Mesenchymal stem cell (in vitro differentiated cells and primary cell): ENCODE measurements at regions not wholly inside any gene's neighbourhood (a gene's known extent, or its start where the extent isn't known, plus 50 kb on each side); places are given as distances from the start of the nearest gene placed in this dataset.
"Not testable (repeated sequence)": the region's sequence is repeated elsewhere in the genome, so short reads cannot be mapped to it uniquely, and the experiment has no call there.

Experiments used
- DNase-seq: peaks from one replicate; pipeline ENCODE4 v3.0.0-alpha.2; 2013
- H2AFZ ChIP-seq: one replicate; pipeline ENCODE4 v1.6.1; 2013; ENCODE audit warnings: low read depth, mild to moderate bottlenecking, control low read depth, inconsistent platforms, low read length, moderate library complexity
- H2AK5ac ChIP-seq: 2 replicates; pipeline ENCODE4 v1.6.1; 2013; ENCODE audit warnings: low read length, moderate library complexity, mild to moderate bottlenecking, inconsistent platforms; ENCODE audit not compliant: severe bottlenecking
- H2BK120ac ChIP-seq: one replicate; pipeline ENCODE4 v1.6.1; 2013; ENCODE audit warnings: low read depth, mild to moderate bottlenecking, inconsistent platforms, low read length, moderate library complexity
- H2BK12ac ChIP-seq, 2 experiments: one replicate each; pipeline ENCODE4 v1.6.1; 2013; ENCODE audit warnings: inconsistent platforms in 2 of 2, low read length in 2 of 2, mild to moderate bottlenecking in 2 of 2, moderate library complexity in 2 of 2, control low read depth in 1 of 2
- H2BK15ac ChIP-seq: one replicate; pipeline ENCODE4 v1.6.1; 2013; ENCODE audit warnings: mild to moderate bottlenecking, low read depth, inconsistent platforms; ENCODE audit not compliant: poor library complexity, severe bottlenecking
- H2BK5ac ChIP-seq: 2 replicates; pipeline ENCODE4 v1.6.1; 2013; ENCODE audit warnings: low read depth, mild to moderate bottlenecking, low read length, control low read depth, inconsistent platforms; ENCODE audit not compliant: poor library complexity, severe bottlenecking
- H3K14ac ChIP-seq, 2 experiments: one replicate each; pipeline ENCODE4 v1.6.1; 2013; ENCODE audit warnings: inconsistent platforms in 2 of 2, low read length in 2 of 2, control low read depth in 1 of 2, mild to moderate bottlenecking in 1 of 2, moderate library complexity in 1 of 2
- H3K18ac ChIP-seq, 2 experiments: one replicate each; pipeline ENCODE4 v1.6.1; 2013; ENCODE audit warnings: inconsistent platforms in 2 of 2, low read length in 2 of 2, control low read depth in 1 of 2, low read depth in 1 of 2, mild to moderate bottlenecking in 1 of 2
- H3K23ac ChIP-seq, 2 experiments: one replicate each; pipeline ENCODE4 v1.6.1; 2013; ENCODE audit warnings: inconsistent platforms in 2 of 2, low read length in 2 of 2, mild to moderate bottlenecking in 2 of 2, moderate library complexity in 2 of 2, control low read depth in 1 of 2
- H3K27ac ChIP-seq: 2 replicates; pipeline ENCODE4 v1.5.1; 2013; ENCODE audit warnings: mild to moderate bottlenecking, moderate library complexity, low read length, control low read depth, inconsistent platforms; ENCODE audit not compliant: poor library complexity, severe bottlenecking
- H3K27me3 ChIP-seq, 2 experiments: 2 replicates each; pipeline versions ENCODE4 v1.6.1 to v1.7.0; 2013; ENCODE audit warnings: low read length in 2 of 2, mild to moderate bottlenecking in 2 of 2, moderate library complexity in 2 of 2, control low read depth in 1 of 2, inconsistent platforms in 1 of 2; ENCODE audit not compliant: control insufficient read depth in 1 of 2, insufficient read depth in 1 of 2
- H3K36me3 ChIP-seq, 2 experiments: 2 replicates each; pipeline versions ENCODE4 v1.6.1 to v1.7.0; 2013; ENCODE audit warnings: low read length in 2 of 2, control low read depth in 1 of 2, inconsistent platforms in 1 of 2, low read depth in 1 of 2, mild to moderate bottlenecking in 1 of 2; ENCODE audit not compliant: insufficient read depth in 2 of 2, control insufficient read depth in 1 of 2
- H3K4ac ChIP-seq, 2 experiments: one replicate each; pipeline ENCODE4 v1.6.1; 2013; ENCODE audit warnings: inconsistent platforms in 2 of 2, low read length in 2 of 2, mild to moderate bottlenecking in 2 of 2, moderate library complexity in 2 of 2, control low read depth in 1 of 2, low read depth in 1 of 2
- H3K4me1 ChIP-seq: 2 replicates; pipeline ENCODE4 v1.6.1; 2013; ENCODE audit warnings: low read depth, low read length, control low read depth; ENCODE audit not compliant: control insufficient read depth, insufficient read depth
- H3K4me2 ChIP-seq: 2 replicates; pipeline ENCODE4 v1.6.1; 2013; ENCODE audit warnings: low read length, mild to moderate bottlenecking, inconsistent platforms; ENCODE audit not compliant: poor library complexity, severe bottlenecking
- H3K4me3 ChIP-seq, 2 experiments: 2 replicates each; pipeline versions ENCODE4 v1.5.1 to v1.7.0; 2013; ENCODE audit warnings: low read length in 2 of 2, mild to moderate bottlenecking in 2 of 2, control low read depth in 1 of 2, low read depth in 1 of 2; ENCODE audit not compliant: insufficient read depth in 1 of 2
- H3K79me1 ChIP-seq: replicated peaks from 2 replicates; pipeline ENCODE4 v1.6.1; 2013; ENCODE audit warnings: mild to moderate bottlenecking, control low read depth, low read length, inconsistent platforms; ENCODE audit not compliant: poor library complexity, severe bottlenecking
- H3K9ac ChIP-seq: 2 replicates; pipeline ENCODE4 v1.7.0; 2013; ENCODE audit warnings: mild to moderate bottlenecking, low read length, moderate library complexity
- H3K9me3 ChIP-seq: 2 replicates; pipeline ENCODE4 v1.7.0; 2013; ENCODE audit warnings: mild to moderate bottlenecking, low read length; ENCODE audit not compliant: control insufficient read depth
- H4K8ac ChIP-seq: one replicate; pipeline ENCODE4 v1.6.1; 2013; ENCODE audit warnings: inconsistent platforms, mild to moderate bottlenecking, low read length, moderate library complexity
- H4K91ac ChIP-seq: one replicate; pipeline ENCODE4 v1.6.1; 2013; ENCODE audit warnings: mild to moderate bottlenecking, low read length, inconsistent platforms
- WGBS: methylation state at CpG from one replicate; pipeline ENCODE4 v1.1.7; 2013; ENCODE audit warnings: mixed read lengths; 5-methylcytosine and 5-hydroxymethylcytosine counted together

DNA sequence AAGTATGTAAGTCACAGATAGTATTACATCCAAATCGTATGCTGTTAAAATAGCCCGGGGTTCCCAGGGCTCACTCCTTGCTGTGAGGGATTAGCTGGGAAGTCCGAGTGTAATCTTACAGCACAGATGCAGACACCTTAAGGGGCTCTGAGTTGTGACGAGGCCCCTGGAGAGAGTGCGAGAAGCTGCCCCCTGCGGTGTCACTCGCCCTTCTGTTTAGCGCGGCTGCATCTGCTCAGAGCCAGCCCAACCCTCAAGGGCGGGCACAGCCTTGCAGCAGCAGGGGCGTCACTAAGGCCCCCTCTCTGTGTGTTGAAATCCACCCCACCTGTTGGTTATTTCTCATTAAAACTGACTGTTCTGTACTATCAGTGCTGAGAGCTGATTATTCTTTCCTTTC is 135.8 kb downstream of the LAT start:
- H2BK120ac ChIP-seq, H3K4ac ChIP-seq, DNase-seq, H4K8ac ChIP-seq, H3K36me3 ChIP-seq, H2BK5ac ChIP-seq, H3K14ac ChIP-seq, H3K4me2 ChIP-seq, H3K27ac ChIP-seq, H2BK12ac ChIP-seq, H3K4me1 ChIP-seq, H3K27me3 ChIP-seq, H4K91ac ChIP-seq, H3K4me3 ChIP-seq, H3K9ac ChIP-seq, H2BK15ac ChIP-seq, H3K9me3 ChIP-seq, H2AK5ac ChIP-seq, H2AFZ ChIP-seq, H3K23ac ChIP-seq, H3K18ac ChIP-seq, H3K79me1 ChIP-seq: not testable (repeated sequence)
- 42% methylated on average over 10 of the region's 11 CpGs for WGBS

DNA sequence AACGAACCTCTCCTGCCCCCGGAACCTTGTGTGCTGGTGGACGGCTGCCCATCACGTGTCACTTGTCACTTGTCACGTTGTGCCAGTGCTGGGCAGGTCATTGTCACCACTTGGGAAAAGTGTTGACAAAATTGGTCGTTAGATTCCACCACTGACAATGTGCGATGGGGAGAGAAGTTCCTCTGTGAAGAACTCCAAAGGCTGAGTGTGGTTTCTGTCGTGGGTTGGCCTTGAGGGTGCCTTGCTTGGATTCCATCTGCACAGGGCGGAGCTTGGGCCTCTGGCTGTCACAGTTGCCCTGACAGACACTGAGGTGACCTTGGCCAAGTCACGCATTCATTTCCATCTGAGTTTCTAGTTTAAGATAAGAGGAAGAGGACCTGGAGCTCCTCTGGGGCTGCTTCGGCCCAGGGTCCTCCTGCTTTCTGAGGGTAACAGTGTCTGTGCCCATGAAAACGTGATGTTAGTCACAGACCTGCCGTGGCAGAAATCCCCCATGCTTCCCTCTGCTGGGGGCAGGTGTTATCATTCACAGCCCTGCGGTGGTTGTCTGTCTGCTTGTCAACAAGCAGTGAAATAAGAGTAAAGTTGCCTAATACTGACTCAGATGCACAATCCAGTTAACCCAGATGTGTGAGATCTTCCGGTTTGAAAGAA is 133.6 kb downstream of the LAT start:
- H3K23ac ChIP-seq, H3K27me3 ChIP-seq, H3K4me2 ChIP-seq, H3K36me3 ChIP-seq, DNase-seq, H3K79me1 ChIP-seq, H2AFZ ChIP-seq, H2AK5ac ChIP-seq, H3K4me1 ChIP-seq, H4K8ac ChIP-seq, H4K91ac ChIP-seq, H3K18ac ChIP-seq, H3K4ac ChIP-seq, H3K4me3 ChIP-seq, H3K9ac ChIP-seq, H3K9me3 ChIP-seq, H3K27ac ChIP-seq, H2BK5ac ChIP-seq, H2BK120ac ChIP-seq, H2BK15ac ChIP-seq, H2BK12ac ChIP-seq, H3K14ac ChIP-seq: not testable (repeated sequence)
- 81% methylated on average over 14 of the region's 15 CpGs for WGBS

GRCh38 chr16:29117631-29118030 is 132.8 kb downstream of the LAT start:
- Histone ChIP-seq H2BK120ac (no peak overlapping the region), H3K4me3 (no peak overlapping the region), H2AFZ (no peak overlapping the region), H3K18ac (no peak overlapping the region), H3K27ac (no peak overlapping the region), H3K9me3 (no peaks in the 10 kb centered on the region), H3K79me1 (no peaks in the 10 kb centered on the region), H3K23ac (no peak overlapping the region), H2BK12ac (no peak overlapping the region), H2BK15ac (no peak overlapping the region), H3K4me1 (peaks cover 7% of the 10 kb centered on the region), H2AK5ac (no peak overlapping the region), H4K8ac (no peak overlapping the region), H3K9ac (no peak overlapping the region), H3K27me3 (no peaks in the 10 kb centered on the region), H3K4ac (no peak overlapping the region), H3K4me2 (no peak overlapping the region), H3K36me3 (peaks cover 0 to 5% of the 10 kb centered on the region in 2 experiments), H4K91ac (no peak overlapping the region), H2BK5ac (no peak overlapping the region), H3K14ac (no peak overlapping the region)
- 100% methylated on average over 7 of the region's 7 CpGs for WGBS
- no peak for DNase-seq

GRCh38 chr16:29116980-29117379 is 132.1 kb downstream of the LAT start:
- Histone ChIP-seq H3K9ac (peak overlapping the region; percentile 83), H2BK15ac (no peak overlapping the region), H3K14ac (peak overlapping the region in 1 of 2 experiments; percentile 66), H3K79me1 (no peaks in the 10 kb centered on the region), H3K4me2 (no peak overlapping the region), H2BK5ac (no peak overlapping the region), H3K18ac (no peak overlapping the region), H3K9me3 (no peaks in the 10 kb centered on the region), H4K8ac (no peak overlapping the region), H3K27me3 (no peaks in the 10 kb centered on the region), H2BK12ac (peak overlapping the region in 1 of 2 experiments; percentile 66), H3K4me3 (no peak overlapping the region), H3K23ac (no peak overlapping the region), H3K27ac (no peak overlapping the region), H3K4ac (peak overlapping the region in 1 of 2 experiments; percentile 26), H3K36me3 (peaks cover 0 to 5% of the 10 kb centered on the region in 2 experiments), H4K91ac (peak overlapping the region; percentile 61), H2AFZ (no peak overlapping the region), H3K4me1 (peaks cover 7% of the 10 kb centered on the region), H2BK120ac (no peak overlapping the region), H2AK5ac (peak overlapping the region; percentile 65)
- DNase-seq, result no peak
- WGBS, result 90% methylated on average over 14 of the region's 14 CpGs
